Upper lobe of left lung (tissue), 6 donors: ENCODE measurements at regions not wholly inside any gene's neighbourhood (a gene's known extent, or its start where the extent isn't known, plus 50 kb on each side); places are given as distances from the start of the nearest gene placed in this dataset.
A peak's percentile ranks its signal among the peaks of the same experiment; 100 is the strongest.

Experiments used
- ATAC-seq, 2 donors: fragments of 200-7000 bp; cut with Tn5 transposase; one replicate each; pipeline ENCODE4 v1.9.1; 2022; ENCODE audit warnings: mild to moderate bottlenecking in 2 of 2, moderate library complexity in 2 of 2; ENCODE audit not compliant: low FRiP score in 2 of 2
- DNase-seq, 2 donors: peaks; one replicate each; pipeline ENCODE4 v3.0.0-alpha.2; 2019 to 2020
- H3K27ac ChIP-seq, 4 donors: fragments of 200-600 bp; sonication (generic); one replicate each; pipeline ENCODE4 v1.5.1; 2016 to 2019
- H3K27me3 ChIP-seq, 4 donors: fragments of 200-600 bp; sonication (generic); one replicate each; pipeline ENCODE4 v1.5.1; 2017 to 2019
- H3K36me3 ChIP-seq, 4 donors: fragments of 200-600 bp; sonication (generic); one replicate each; pipeline ENCODE4 v1.5.1; 2016 to 2019
- H3K4me1 ChIP-seq, 4 donors: fragments of 200-600 bp; sonication (generic); one replicate each; pipeline ENCODE4 v1.5.1; 2018 to 2019
- H3K4me3 ChIP-seq, 4 donors: fragments of 200-600 bp; sonication (generic); one replicate each; pipeline ENCODE4 v1.5.1; 2017 to 2019; ENCODE audit warnings: mild to moderate bottlenecking in 2 of 4, moderate library complexity in 1 of 4
- H3K9me3 ChIP-seq, 4 donors: fragments of 200-600 bp; sonication (generic); one replicate each; pipeline ENCODE4 v1.5.1; 2018 to 2019
- EP300 ChIP-seq, 4 donors: sonication (generic); formaldehyde crosslinking; IDR thresholded peaks; one replicate each; pipeline ENCODE4 v1.5.1; 2017; ENCODE audit warnings: antibody characterized with exemption in 4 of 4, control low read depth in 2 of 4
- POLR2A ChIP-seq, 4 donors: fragments of 450-650 bp; IDR thresholded peaks; one replicate each; pipeline ENCODE4 v1.5.1; 2016 to 2017; ENCODE audit warnings: antibody characterized with exemption in 4 of 4, mild to moderate bottlenecking in 2 of 4
- POLR2AphosphoS5 ChIP-seq, 2 donors: sonication (generic); formaldehyde crosslinking; IDR thresholded peaks; one replicate each; pipeline ENCODE4 v1.5.1; 2017; ENCODE audit warnings: antibody characterized with exemption in 2 of 2
- WGBS, 2 donors: methylation state at CpG; one replicate each; pipeline ENCODE4 v1.1.5; 2017 to 2018; 5-methylcytosine and 5-hydroxymethylcytosine counted together
- TF ChIP-seq, protein P1 (sequence below), 6 experiments: fragments of 450-650 bp in 4 of 6; fragments of 200-600 bp in 2 of 6; sonication (generic) in 2 of 6; IDR thresholded peaks; one replicate each; pipeline ENCODE4 v1.5.1; 2016 to 2019; ENCODE audit warnings: antibody characterized with exemption in 6 of 6
- donor health status: DM: no; HTN: no; CAD: no; lungs with moderate emphysema.
- donor health status: DM: no; HTN: yes; CAD: no; lungs with severe emphysema.

DNA sequence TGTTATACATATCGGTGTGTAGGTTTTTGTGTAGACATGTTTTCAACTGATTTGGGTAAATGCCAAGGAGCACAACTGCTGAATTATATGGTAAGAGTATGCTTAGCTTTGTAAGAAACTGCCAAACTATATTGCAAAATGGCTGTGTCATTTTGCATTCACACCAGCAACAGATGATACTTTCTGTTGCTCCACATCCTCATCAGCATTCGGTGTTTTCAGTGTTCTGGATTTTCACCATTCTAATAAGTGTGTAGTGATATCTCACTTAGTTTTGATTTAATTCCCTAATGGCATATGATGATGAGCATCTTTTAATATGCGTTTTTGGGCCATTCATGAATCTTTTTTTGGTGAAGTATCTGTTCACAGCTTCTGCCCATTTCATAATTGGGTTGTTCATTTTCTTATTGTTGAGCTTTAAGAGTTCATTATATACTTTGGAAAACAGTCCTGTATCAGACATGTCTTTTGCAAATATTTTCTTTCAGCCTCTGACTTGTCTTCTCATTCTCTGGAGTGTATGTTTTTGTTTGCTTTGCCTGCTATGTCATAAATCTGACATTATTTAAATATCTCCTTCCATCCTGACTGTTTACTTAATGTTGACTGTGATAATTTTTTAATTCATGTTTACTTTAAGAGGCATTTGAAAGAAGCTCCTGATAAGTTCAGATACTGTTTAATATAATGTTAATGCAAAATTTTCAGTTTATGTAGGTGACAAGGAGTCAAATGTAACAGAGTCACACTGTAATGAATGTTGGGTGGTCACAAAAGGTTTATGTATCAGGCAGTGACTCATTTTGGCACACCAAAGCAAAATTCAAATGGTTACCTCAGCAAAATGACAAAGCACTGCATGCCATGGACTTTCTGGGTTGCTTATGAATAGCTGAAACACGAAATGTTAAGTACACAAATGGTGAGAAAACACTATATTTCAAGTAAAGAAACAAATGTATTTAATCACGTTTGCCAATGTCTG, 181.1 kb upstream of the DAB2 start:
- no peaks in the 10 kb centered on the region for H3K27me3 ChIP-seq
- DNase-seq (no peak), ATAC-seq (no peak)
- H3K27ac ChIP-seq = no peak overlapping the region
- WGBS, 2 donors = 77 to 83% methylated on average over 5 of the region's 5 CpGs
- TF ChIP-seq, protein P1, sequence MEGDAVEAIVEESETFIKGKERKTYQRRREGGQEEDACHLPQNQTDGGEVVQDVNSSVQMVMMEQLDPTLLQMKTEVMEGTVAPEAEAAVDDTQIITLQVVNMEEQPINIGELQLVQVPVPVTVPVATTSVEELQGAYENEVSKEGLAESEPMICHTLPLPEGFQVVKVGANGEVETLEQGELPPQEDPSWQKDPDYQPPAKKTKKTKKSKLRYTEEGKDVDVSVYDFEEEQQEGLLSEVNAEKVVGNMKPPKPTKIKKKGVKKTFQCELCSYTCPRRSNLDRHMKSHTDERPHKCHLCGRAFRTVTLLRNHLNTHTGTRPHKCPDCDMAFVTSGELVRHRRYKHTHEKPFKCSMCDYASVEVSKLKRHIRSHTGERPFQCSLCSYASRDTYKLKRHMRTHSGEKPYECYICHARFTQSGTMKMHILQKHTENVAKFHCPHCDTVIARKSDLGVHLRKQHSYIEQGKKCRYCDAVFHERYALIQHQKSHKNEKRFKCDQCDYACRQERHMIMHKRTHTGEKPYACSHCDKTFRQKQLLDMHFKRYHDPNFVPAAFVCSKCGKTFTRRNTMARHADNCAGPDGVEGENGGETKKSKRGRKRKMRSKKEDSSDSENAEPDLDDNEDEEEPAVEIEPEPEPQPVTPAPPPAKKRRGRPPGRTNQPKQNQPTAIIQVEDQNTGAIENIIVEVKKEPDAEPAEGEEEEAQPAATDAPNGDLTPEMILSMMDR (IDR thresholded peaks at IDR 0.05) = no peak
- TF ChIP-seq POLR2AphosphoS5 (IDR thresholded peaks at IDR 0.05) (no peak), POLR2A (IDR thresholded peaks at IDR 0.05) (no peak), EP300 (IDR thresholded peaks at IDR 0.05) (no peak)
- no peaks in the 10 kb centered on the region for H3K4me1 ChIP-seq
- no peaks in the 10 kb centered on the region for H3K9me3 ChIP-seq
- H3K4me3 ChIP-seq = no peak overlapping the region
- no peaks in the 10 kb centered on the region for H3K36me3 ChIP-seq

DNA sequence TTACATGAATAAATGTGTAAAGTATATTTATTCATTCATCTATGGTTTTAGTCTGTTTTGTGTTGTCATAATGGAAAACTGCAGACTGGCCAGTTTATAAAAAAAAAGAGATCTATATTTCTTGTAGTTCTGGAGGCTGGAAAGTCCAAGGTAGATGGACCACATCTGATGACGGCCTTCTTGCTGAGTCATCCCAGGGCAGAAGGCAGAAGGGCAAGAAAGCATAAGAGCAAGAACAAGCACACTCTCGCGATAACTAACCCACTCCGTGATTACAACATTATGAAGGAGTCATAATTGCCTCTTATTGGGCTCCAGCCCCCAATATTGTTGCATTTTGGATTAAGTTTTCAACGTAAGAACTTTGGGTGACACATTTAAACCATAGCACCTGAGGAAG, 180.4 kb upstream of the DAB2 start:
- Histone ChIP-seq H3K27ac (no peak overlapping the region), H3K9me3 (no peaks in the 10 kb centered on the region), H3K36me3 (no peaks in the 10 kb centered on the region), H3K4me1 (no peaks in the 10 kb centered on the region), H3K4me3 (no peak overlapping the region), H3K27me3 (no peaks in the 10 kb centered on the region)
- 93% methylated on average over 5 of the region's 5 CpGs for WGBS, 2 donors
- TF ChIP-seq POLR2AphosphoS5 (IDR thresholded peaks at IDR 0.05) = no peak
- TF ChIP-seq POLR2A (IDR thresholded peaks at IDR 0.05) = no peak
- TF ChIP-seq, protein P1 (IDR thresholded peaks at IDR 0.05) = no peak
- TF ChIP-seq EP300 (IDR thresholded peaks at IDR 0.05) = no peak
- ATAC-seq (no peak), DNase-seq (no peak)

DNA sequence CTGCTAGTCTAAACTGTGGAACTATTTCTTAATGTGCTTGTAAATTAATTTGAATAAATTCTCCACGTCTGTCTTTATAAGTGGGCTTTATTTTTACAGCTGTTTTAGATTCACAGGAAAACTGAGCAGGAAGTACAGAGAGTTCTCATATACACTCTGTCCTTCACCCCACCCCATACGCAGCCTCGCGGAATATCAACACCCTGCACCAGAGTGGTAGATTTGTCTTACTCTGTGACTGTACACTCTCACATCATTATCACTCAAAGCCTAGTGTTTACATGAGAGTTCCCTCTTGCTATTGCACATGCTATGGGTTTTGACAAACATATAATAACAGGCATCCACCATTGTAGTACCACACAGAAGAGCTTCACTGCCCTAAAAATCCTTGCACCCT, 179.7 kb upstream of the DAB2 start:
- Histone ChIP-seq H3K4me3 (no peak overlapping the region), H3K27me3 (no peaks in the 10 kb centered on the region), H3K9me3 (no peaks in the 10 kb centered on the region), H3K4me1 (no peaks in the 10 kb centered on the region), H3K36me3 (no peaks in the 10 kb centered on the region), H3K27ac (no peak overlapping the region)
- no peak for ATAC-seq
- no peak for DNase-seq
- WGBS, 2 donors = 36 to 46% methylated on average over 4 of the region's 4 CpGs
- TF ChIP-seq, protein P1 (IDR thresholded peaks at IDR 0.05) = no peak
- TF ChIP-seq EP300 (IDR thresholded peaks at IDR 0.05) (no peak), POLR2AphosphoS5 (IDR thresholded peaks at IDR 0.05) (no peak), POLR2A (IDR thresholded peaks at IDR 0.05) (no peak)

DNA sequence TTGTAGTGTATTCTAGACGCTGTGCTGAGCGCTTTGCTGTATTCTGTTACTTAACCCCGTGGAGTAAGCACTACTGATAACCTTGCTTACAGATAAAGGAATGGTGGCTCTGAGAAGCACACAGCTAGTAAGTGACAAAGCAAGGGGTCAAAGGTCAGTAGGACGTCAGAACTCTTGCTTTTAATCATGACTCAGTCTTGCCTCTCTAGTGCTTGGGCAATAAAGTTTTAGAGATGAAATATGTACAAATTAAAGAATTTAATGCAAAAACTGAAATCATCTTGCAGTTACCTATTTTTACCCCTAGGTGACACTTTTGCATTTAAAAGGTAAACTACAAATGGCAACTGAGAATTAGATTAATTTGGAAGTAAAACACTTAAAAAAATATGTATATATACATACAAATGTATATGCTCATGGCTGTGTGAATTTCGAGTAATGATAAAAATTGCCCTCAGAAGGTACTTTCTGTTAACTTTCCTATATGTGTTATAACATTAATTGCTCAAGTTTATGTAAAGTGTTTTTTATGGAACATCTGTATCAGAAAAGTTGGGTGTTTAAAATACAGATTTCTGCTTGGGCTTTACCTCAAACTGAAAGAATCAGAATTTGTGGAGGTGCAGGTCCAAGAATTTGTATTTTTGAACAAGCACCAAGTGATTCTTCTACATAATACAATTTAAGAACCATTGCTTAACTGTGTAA, 175.1 kb upstream of the DAB2 start:
- no peaks in the 10 kb centered on the region for H3K9me3 ChIP-seq
- TF ChIP-seq, protein P1 (IDR thresholded peaks at IDR 0.05) = peak in 5 of 6 experiments; percentile 28 to 37 (median 33)
- no peak for TF ChIP-seq POLR2AphosphoS5 (IDR thresholded peaks at IDR 0.05)
- no peaks in the 10 kb centered on the region for H3K4me1 ChIP-seq
- H3K27me3 ChIP-seq = no peaks in the 10 kb centered on the region
- DNase-seq (no peak), ATAC-seq (peak in 1 of 2 donors; percentile 31)
- H3K27ac ChIP-seq = no peak overlapping the region
- H3K36me3 ChIP-seq = no peaks in the 10 kb centered on the region
- 31 to 40% methylated on average over 5 of the region's 5 CpGs for WGBS, 2 donors
- H3K4me3 ChIP-seq = no peak overlapping the region
